ENCODE measurements at regions not wholly inside any gene's neighbourhood (a gene's known extent, or its start where the extent isn't known, plus 50 kb on each side); places are given as distances from the start of the nearest gene placed in this dataset.

DNA sequence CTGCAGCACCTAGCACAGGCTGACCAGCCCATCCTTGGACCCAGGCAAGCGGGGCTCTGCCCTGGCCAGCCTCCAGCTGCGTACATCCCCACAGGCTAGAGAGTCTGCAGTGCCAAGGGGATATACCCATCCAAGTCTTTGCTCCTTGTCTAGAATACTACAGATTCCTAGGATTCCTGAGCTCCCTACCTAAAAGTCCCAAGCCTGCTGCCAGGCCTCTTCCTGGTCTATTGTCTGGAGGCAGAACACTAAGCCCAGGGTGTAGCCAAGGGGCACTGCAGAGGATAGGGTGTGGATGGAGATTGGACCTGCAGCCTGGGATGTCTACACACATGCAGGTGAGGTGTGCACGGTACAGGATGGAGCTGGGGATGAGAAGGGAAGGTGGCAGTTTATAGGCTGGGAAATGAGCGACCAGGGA, 90.0 kb upstream of the SIRPA start:
- intact Hi-C loops (cut with micrococcal nuclease; ENCODE audit: unreplicated experiment), result loop anchor here (10.0 kb wide), 1 partner anchor 370 kb away; no protein-coding TSS in a partner anchor
- Histone ChIP-seq H3K27ac (ENCODE audit: low read depth, low read length, poor library complexity, severe bottlenecking) (no peak overlapping the region), H3K4me1 (ENCODE audit: insufficient read depth, low read length, poor library complexity, severe bottlenecking) (peaks cover 44% of the 10 kb centered on the region), H3K9me3 (ENCODE audit: low read depth, low read length, poor library complexity, severe bottlenecking) (no peaks in the 10 kb centered on the region), H3K27me3 (replicated peaks; ENCODE audit: insufficient read depth, low read depth, low read length, poor library complexity) (no peaks in the 10 kb centered on the region), H3K36me3 (ENCODE audit: insufficient read depth, low read length, poor library complexity, severe bottlenecking) (no peaks in the 10 kb centered on the region), H3K4me3 (ENCODE audit: low read depth, low read length, poor library complexity, severe bottlenecking) (no peak overlapping the region)
- BruUV-seq (replicated peaks), result no TSS peak
- no peak for DNase-seq (ENCODE audit: low spot score)
- ChIA-PET POLR2A (ENCODE audit: low non-redundant PET) (no interaction called here), CTCF (no interaction called here)
- TF ChIP-seq, protein P1, sequence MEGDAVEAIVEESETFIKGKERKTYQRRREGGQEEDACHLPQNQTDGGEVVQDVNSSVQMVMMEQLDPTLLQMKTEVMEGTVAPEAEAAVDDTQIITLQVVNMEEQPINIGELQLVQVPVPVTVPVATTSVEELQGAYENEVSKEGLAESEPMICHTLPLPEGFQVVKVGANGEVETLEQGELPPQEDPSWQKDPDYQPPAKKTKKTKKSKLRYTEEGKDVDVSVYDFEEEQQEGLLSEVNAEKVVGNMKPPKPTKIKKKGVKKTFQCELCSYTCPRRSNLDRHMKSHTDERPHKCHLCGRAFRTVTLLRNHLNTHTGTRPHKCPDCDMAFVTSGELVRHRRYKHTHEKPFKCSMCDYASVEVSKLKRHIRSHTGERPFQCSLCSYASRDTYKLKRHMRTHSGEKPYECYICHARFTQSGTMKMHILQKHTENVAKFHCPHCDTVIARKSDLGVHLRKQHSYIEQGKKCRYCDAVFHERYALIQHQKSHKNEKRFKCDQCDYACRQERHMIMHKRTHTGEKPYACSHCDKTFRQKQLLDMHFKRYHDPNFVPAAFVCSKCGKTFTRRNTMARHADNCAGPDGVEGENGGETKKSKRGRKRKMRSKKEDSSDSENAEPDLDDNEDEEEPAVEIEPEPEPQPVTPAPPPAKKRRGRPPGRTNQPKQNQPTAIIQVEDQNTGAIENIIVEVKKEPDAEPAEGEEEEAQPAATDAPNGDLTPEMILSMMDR (conservative IDR thresholded peaks at IDR 0.05; ENCODE audit: low read depth, low read length), result no peak
- TF ChIP-seq EZH2 (IDR thresholded peaks at IDR 0.05; ENCODE audit: borderline replicate concordance, low read depth, low read length, poor library complexity, severe bottlenecking), result no peak

DNA sequence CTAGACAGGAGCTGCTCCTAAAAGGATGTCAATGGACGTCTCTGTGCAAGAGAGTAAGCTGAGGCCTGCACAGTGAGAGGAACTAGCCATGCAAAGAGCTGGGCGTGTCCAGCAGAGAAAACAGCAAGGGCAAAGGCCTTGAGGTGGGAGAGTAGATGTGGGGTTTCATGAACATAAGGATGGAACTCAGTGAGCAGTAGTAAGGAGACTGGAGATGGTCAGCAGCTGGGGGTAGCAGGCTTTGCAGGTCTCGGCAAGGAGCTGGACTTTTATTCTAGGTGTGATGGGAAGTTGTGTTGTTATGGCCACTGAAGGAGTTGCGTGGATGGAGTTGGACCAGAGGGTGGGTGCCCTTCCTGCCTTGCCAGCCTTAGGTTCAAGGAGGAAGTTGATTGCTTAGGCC, 90.7 kb upstream of the SIRPA start:
- H3K4me1 ChIP-seq (ENCODE audit: insufficient read depth, low read length, poor library complexity, severe bottlenecking), result peaks cover 45% of the 10 kb centered on the region
- no peaks in the 10 kb centered on the region for H3K27me3 ChIP-seq (replicated peaks; ENCODE audit: insufficient read depth, low read depth, low read length, poor library complexity)
- ChIA-PET POLR2A (ENCODE audit: low non-redundant PET) (no interaction called here), CTCF (interaction anchor here (1.0 kb wide), 1 partner anchor 46 kb away, joined by 4 read pairs; no protein-coding TSS in a partner anchor)
- H3K9me3 ChIP-seq (ENCODE audit: low read depth, low read length, poor library complexity, severe bottlenecking), result no peaks in the 10 kb centered on the region
- H3K36me3 ChIP-seq (ENCODE audit: insufficient read depth, low read length, poor library complexity, severe bottlenecking), result no peaks in the 10 kb centered on the region
- no peak overlapping the region for H3K4me3 ChIP-seq (ENCODE audit: low read depth, low read length, poor library complexity, severe bottlenecking)
- no peak overlapping the region for H3K27ac ChIP-seq (ENCODE audit: low read depth, low read length, poor library complexity, severe bottlenecking)
- no TSS peak for BruUV-seq (replicated peaks)
- intact Hi-C loops (cut with micrococcal nuclease; ENCODE audit: unreplicated experiment), result loop anchor here (5.0 to 10.0 kb wide), 3 partner anchors 48 to 370 kb away; no protein-coding TSS in a partner anchor
- no peak for DNase-seq (ENCODE audit: low spot score)
- TF ChIP-seq, protein P1 (conservative IDR thresholded peaks at IDR 0.05; ENCODE audit: low read depth, low read length), result no peak
- no peak for TF ChIP-seq EZH2 (IDR thresholded peaks at IDR 0.05; ENCODE audit: borderline replicate concordance, low read depth, low read length, poor library complexity, severe bottlenecking)

DNA sequence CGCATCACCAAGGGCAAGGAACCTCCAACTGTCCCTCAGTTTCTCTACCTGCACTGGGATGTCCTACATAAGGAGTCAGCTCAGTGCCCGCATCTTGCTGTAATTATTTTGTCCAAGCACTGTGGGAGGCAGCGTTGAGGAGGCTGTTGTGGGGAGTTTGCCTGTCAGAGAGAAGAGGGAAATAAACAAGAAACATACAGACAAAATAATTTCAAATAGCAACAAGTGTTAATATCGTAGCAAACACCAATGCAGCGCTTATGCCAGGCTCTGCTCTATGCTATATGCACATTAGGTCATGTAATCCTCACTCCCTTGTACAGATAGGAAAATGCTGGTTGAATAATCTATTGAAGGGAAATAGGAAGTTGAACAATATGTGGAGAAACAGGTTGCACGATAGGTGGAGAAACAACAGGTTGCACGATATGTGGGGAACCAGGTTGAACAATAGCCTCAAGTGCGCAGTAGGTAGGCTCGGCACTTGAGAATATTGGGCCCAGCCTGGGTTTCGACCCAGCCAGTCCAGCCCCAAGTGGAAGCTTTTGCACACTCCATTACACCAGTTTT, 91.2 kb upstream of the SIRPA start:
- H3K4me1 ChIP-seq (ENCODE audit: insufficient read depth, low read length, poor library complexity, severe bottlenecking), result peaks cover 45% of the 10 kb centered on the region
- peak overlapping the region; percentile 85 for H3K27ac ChIP-seq (ENCODE audit: low read depth, low read length, poor library complexity, severe bottlenecking)
- intact Hi-C loops (cut with micrococcal nuclease; ENCODE audit: unreplicated experiment), result loop anchor here (2.0 to 10.0 kb wide), 4 partner anchors 48 to 371 kb away; no protein-coding TSS in a partner anchor
- peak overlapping the region; percentile 62 for H3K4me3 ChIP-seq (ENCODE audit: low read depth, low read length, poor library complexity, severe bottlenecking)
- BruUV-seq (replicated peaks), result TSS peak; percentile 39
- ChIA-PET POLR2A (ENCODE audit: low non-redundant PET) (no interaction called here), CTCF (interaction anchor here (1.0 kb wide), 1 partner anchor 46 kb away, joined by 4 read pairs; no protein-coding TSS in a partner anchor)
- DNase-seq (ENCODE audit: low spot score), result no peak
- TF ChIP-seq EZH2 (IDR thresholded peaks at IDR 0.05; ENCODE audit: borderline replicate concordance, low read depth, low read length, poor library complexity, severe bottlenecking), result no peak
- TF ChIP-seq, protein P1 (conservative IDR thresholded peaks at IDR 0.05; ENCODE audit: low read depth, low read length), result no peak
- no peaks in the 10 kb centered on the region for H3K36me3 ChIP-seq (ENCODE audit: insufficient read depth, low read length, poor library complexity, severe bottlenecking)
- no peaks in the 10 kb centered on the region for H3K9me3 ChIP-seq (ENCODE audit: low read depth, low read length, poor library complexity, severe bottlenecking)
- no peaks in the 10 kb centered on the region for H3K27me3 ChIP-seq (replicated peaks; ENCODE audit: insufficient read depth, low read depth, low read length, poor library complexity)
